MM.1S (cell line): ENCODE measurements at regions not wholly inside any gene's neighbourhood (a gene's known extent, or its start where the extent isn't known, plus 50 kb on each side); places are given as distances from the start of the nearest gene placed in this dataset.

Experiments used
- CTCF ChIP-seq: fragments of 300-600 bp; sonication (generic); IDR thresholded peaks from 2 replicates; pipeline ENCODE4 v1.5.1; 2016; ENCODE audit warnings: antibody characterized with exemption, low read length, mixed read lengths
- EZH2 ChIP-seq: fragments of 300-600 bp; sonication (generic); optimal IDR thresholded peaks from 2 replicates; pipeline ENCODE3; 2017; ENCODE audit warnings: low read depth, mild to moderate bottlenecking, antibody characterized with exemption, low read length, mixed read lengths
- EZH2phosphoT487 ChIP-seq: fragments of 300-600 bp; sonication (generic); IDR thresholded peaks from 2 replicates; pipeline ENCODE4 v1.6.1; 2018; ENCODE audit warnings: antibody characterized with exemption, low read length

DNA sequence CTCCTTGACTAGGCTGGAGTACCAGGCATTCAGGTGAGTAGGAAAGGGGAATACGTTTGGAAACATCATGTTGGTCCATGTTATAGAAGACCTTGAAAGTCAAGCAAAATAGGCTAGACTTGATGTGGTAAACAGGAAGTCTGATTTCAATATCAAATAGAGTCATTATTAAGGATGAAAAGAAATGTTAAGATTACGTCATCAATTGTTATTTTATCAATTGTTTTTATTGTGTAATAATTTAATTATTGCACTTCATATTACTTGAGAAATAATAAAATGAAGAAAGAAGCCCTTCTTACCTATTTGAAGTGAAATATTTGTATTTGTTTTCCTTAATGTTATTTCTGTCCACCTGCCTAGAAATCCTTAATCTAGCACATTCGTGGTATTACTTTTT lies 361.0 kb upstream of the HAND2 start:
- TF ChIP-seq CTCF (no peak), EZH2 (no peak), EZH2phosphoT487 (no peak)
